ENCODE measurements at regions not wholly inside any gene's neighbourhood (a gene's known extent, or its start where the extent isn't known, plus 50 kb on each side); places are given as distances from the start of the nearest gene placed in this dataset.

DNA sequence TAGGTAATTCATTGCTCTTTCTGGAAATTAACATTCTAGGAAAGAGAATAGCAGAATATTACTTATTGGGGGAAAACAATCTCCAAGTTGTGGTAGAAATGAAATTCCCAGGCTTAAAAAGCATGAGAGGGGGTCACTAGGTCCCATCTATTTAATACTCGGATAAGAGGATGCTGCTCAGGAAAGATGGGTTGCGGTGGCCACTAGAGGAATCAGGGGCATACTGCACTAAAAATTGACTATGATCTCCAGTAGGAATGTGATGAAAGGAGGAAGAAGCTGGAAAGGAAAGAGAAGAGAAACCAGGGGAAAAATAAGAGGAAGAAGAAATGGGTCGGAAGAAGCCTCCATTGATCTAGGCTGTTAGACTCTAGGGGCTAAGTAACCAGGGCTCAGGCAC lies 192.8 kb downstream of the GPAM start:
- H3K79me2 ChIP-seq (ENCODE audit: control insufficient read depth in 1 of 2, insufficient read depth in 2 of 2, low read length in 2 of 2): no peaks in the 10 kb centered on the region
- H3K79me1 ChIP-seq (ENCODE audit: low read depth, low read length): no peaks in the 10 kb centered on the region
- H2BK120ac ChIP-seq (replicated peaks; ENCODE audit: low read depth, low read length): no peak overlapping the region
- no peak overlapping the region for H4K5ac ChIP-seq (ENCODE audit: insufficient read length, low read depth, low read length)
- no peak overlapping the region for H3K14ac ChIP-seq (ENCODE audit: insufficient read length)
- CTCF ChIA-PET (ENCODE audit: partially characterized antibody): interaction anchor here (0.6 to 4.6 kb wide), 26 partner anchors 10 to 618 kb away, joined by 3 to 28 read pairs (median 3); no protein-coding TSS in a partner anchor
- no peak overlapping the region for H2AK5ac ChIP-seq (ENCODE audit: low read depth, low read length)
- no peak overlapping the region for H2BK20ac ChIP-seq (ENCODE audit: low read length)
- no peak overlapping the region for H4K91ac ChIP-seq (replicated peaks; ENCODE audit: insufficient read length, low read length)
- no peak overlapping the region for H3K18ac ChIP-seq (ENCODE audit: extremely low read depth, low read length)
- FAIRE-seq (peak; percentile 24), DNase-seq (ENCODE audit: low read depth in 1 of 2, low spot score in 2 of 2) (no peak)
- H3K4me2 ChIP-seq (ENCODE audit: insufficient read depth in 1 of 2, low read depth in 2 of 2, low read length in 2 of 2): no peak overlapping the region
- no peaks in the 10 kb centered on the region for H3K27me3 ChIP-seq (replicated peaks in 1 of 4; ENCODE audit: control insufficient read depth in 3 of 4, extremely low read depth in 1 of 4, insufficient read depth in 3 of 4, low read length in 3 of 4)
- no peak overlapping the region for H3K4ac ChIP-seq (replicated peaks; ENCODE audit: insufficient read length, low read depth, low read length)
- H3K27ac ChIP-seq (ENCODE audit: low read depth, low read length): no peak overlapping the region
- no peaks in the 10 kb centered on the region for H3K4me1 ChIP-seq (replicated peaks in 1 of 4; ENCODE audit: control insufficient read depth in 3 of 4, insufficient read depth in 4 of 4, low read length in 3 of 4)
- POLR2A ChIA-PET (ENCODE audit: partially characterized antibody): no interaction called here
- H2BK15ac ChIP-seq (ENCODE audit: low read length): no peak overlapping the region
- no peak overlapping the region for H2BK5ac ChIP-seq (ENCODE audit: low read depth, low read length)
- H3K23ac ChIP-seq (ENCODE audit: insufficient read length): no peak overlapping the region
- no peaks in the 10 kb centered on the region for H4K20me1 ChIP-seq (replicated peaks in 1 of 2; ENCODE audit: control insufficient read depth in 1 of 2, insufficient read depth in 2 of 2, low read length in 2 of 2)
- no peak overlapping the region for H2BK12ac ChIP-seq (ENCODE audit: low read depth, low read length)
- no peak overlapping the region for H3K4me3 ChIP-seq (ENCODE audit: extremely low read depth in 1 of 4, insufficient read depth in 2 of 4, low read depth in 3 of 4, low read length in 4 of 4)
- no peak overlapping the region for H3K9ac ChIP-seq (replicated peaks in 1 of 4; ENCODE audit: extremely low read depth in 1 of 4, low read depth in 3 of 4, low read length in 3 of 4)
- H3K9me3 ChIP-seq (ENCODE audit: insufficient read depth in 2 of 2, low read depth in 1 of 2, low read length in 1 of 2): no peaks in the 10 kb centered on the region
- 83% methylated on average over 3 of the region's 3 CpGs; no CpG with 5 or more reads in 1 of the 2 experiments for WGBS, 2 experiments (ENCODE audit: extremely low coverage in 1 of 2, insufficient coverage in 1 of 2, insufficient read length in 1 of 2, insufficient replicate concordance in 2 of 2, low coverage in 1 of 2, low lambda C conversion rate in 2 of 2, missing lambda C conversion rate in 1 of 2)
- H3K36me3 ChIP-seq (ENCODE audit: control insufficient read depth in 2 of 4, insufficient read depth in 4 of 4, low read length in 3 of 4): no peaks in the 10 kb centered on the region
- H4K8ac ChIP-seq (ENCODE audit: extremely low read depth, insufficient read depth, low read length): no peak overlapping the region
- no peaks in the 10 kb centered on the region for H3K23me2 ChIP-seq (ENCODE audit: low read depth, low read length)
- H3K56ac ChIP-seq (replicated peaks; ENCODE audit: insufficient read length, low read depth, low read length): no peak overlapping the region
- TF ChIP-seq CTCF (IDR thresholded peaks at IDR 0.05; ENCODE audit: control extremely low read depth in 1 of 3, insufficient read depth in 1 of 3, low read depth in 1 of 3, low read length in 3 of 3) (peak in 2 of 3 experiments; percentile 37 to 57; a peak in 3 of 4 replicates), RAD21 (IDR thresholded peaks at IDR 0.05 in 1 of 2, conservative IDR thresholded peaks at IDR 0.05 in 1 of 2; ENCODE audit: low read depth in 2 of 2, low read length in 2 of 2) (peak; percentile 60 to 62), EP300 (IDR thresholded peaks at IDR 0.05; ENCODE audit: borderline replicate concordance in 1 of 2, low read depth in 2 of 2, low read length in 2 of 2) (no peak)
- no peak overlapping the region for H2AFZ ChIP-seq (ENCODE audit: low read length)

All from H1 (cell line).